Fibroblast of lung (primary cell): ENCODE measurements at regions not wholly inside any gene's neighbourhood (a gene's known extent, or its start where the extent isn't known, plus 50 kb on each side); places are given as distances from the start of the nearest gene placed in this dataset.

ENCODE experiments used
- CTCF ChIP-seq, 2 donors: IDR thresholded peaks in 1 of 2; conservative IDR thresholded peaks in 1 of 2; 1 replicate in 1 of 2; 2 replicates in 1 of 2; pipeline ENCODE4 v1.5.1; 2011 to 2012; ENCODE audit warnings: low read length in 2 of 2, control low read depth in 1 of 2, inconsistent platforms in 1 of 2, low read depth in 1 of 2, mild to moderate bottlenecking in 1 of 2
- EZH2 ChIP-seq: IDR thresholded peaks from 2 replicates; pipeline ENCODE4 v1.5.1; 2012; ENCODE audit warnings: low read length, control low read depth, mild to moderate bottlenecking; ENCODE audit errors: missing control alignments

- TF ChIP-seq CTCF (conservative IDR thresholded peaks at IDR 0.05 in 1 of 2, IDR thresholded peaks at IDR 0.05 in 1 of 2; ENCODE audit: low read depth in 1 of 2, low read length in 2 of 2) (no peak), EZH2 (no peak)
These were observed 2128.9 kb downstream of the MRPL39 start for GRCh38 chr21:23478381-23478780.
